WERI-Rb-1 (cell line): ENCODE measurements at regions not wholly inside any gene's neighbourhood (a gene's known extent, or its start where the extent isn't known, plus 50 kb on each side); places are given as distances from the start of the nearest gene placed in this dataset.
"Not testable (repeated sequence)": the region's sequence is repeated elsewhere in the genome, so short reads cannot be mapped to it uniquely, and the experiment has no call there.

Experiments used
- DNase-seq: peaks from one replicate; pipeline ENCODE4 v3.0.0-alpha.2; 2020
- H3K27ac ChIP-seq: fragments of 250-450 bp; sonication (Bioruptor Pico); 2 replicates; pipeline ENCODE4 v1.5.1; 2020; ENCODE audit warnings: mild to moderate bottlenecking, moderate library complexity
- H3K27me3 ChIP-seq: fragments of 250-450 bp; sonication (Bioruptor Pico); 2 replicates; pipeline ENCODE4 v1.5.1; 2021; ENCODE audit warnings: mild to moderate bottlenecking, low read depth, moderate library complexity; ENCODE audit not compliant: insufficient read depth, severe bottlenecking
- H3K36me3 ChIP-seq: fragments of 250-450 bp; sonication (Bioruptor Pico); 2 replicates; pipeline ENCODE4 v1.5.1; 2020; ENCODE audit warnings: mild to moderate bottlenecking, moderate library complexity
- H3K4me3 ChIP-seq: 2 replicates; pipeline ENCODE4 v1.5.1; 2011; ENCODE audit warnings: low read depth, mild to moderate bottlenecking, control low read depth, low read length
- H3K9me3 ChIP-seq: fragments of 250-450 bp; sonication (Bioruptor Pico); 2 replicates; pipeline ENCODE4 v1.5.1; 2021; ENCODE audit warnings: mild to moderate bottlenecking, moderate library complexity; ENCODE audit not compliant: severe bottlenecking
- CTCF ChIP-seq: IDR thresholded peaks from 2 replicates; pipeline ENCODE4 v1.5.1; 2011; ENCODE audit warnings: low read depth, mild to moderate bottlenecking, control low read depth, inconsistent platforms, low read length

- H3K9me3 ChIP-seq, result peaks cover 6% of the 10 kb centered on the region
- no peak overlapping the region for H3K27ac ChIP-seq
- no peak for TF ChIP-seq CTCF
- no peaks in the 10 kb centered on the region for H3K36me3 ChIP-seq
- H3K4me3 ChIP-seq, result no peak overlapping the region
- peaks cover 3% of the 10 kb centered on the region for H3K27me3 ChIP-seq
- DNase-seq, result no peak
These were observed 341.1 kb upstream of the LRRC3B start for GRCh38 chr3:26281284-26281985.

DNA sequence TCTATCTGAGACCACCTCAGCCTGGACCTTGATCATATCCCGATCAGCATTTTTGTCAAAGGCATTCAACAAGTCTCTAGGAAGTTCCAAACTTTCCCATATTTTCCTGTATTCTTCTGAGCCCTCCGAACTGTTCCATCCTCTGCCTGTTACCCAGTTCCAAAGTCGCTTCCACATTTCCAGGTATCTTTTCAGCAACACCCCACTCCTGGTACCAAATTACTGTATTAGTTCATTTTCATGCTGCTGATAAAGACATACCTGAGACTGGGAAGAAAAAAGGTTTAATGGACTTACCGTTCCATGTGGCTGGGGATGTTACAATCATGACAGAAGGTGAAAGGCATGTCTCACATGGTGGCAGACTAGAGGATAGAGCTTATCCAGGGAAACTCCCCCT is 338.1 kb upstream of the LRRC3B start:
- H3K9me3 ChIP-seq, H3K36me3 ChIP-seq, H3K27ac ChIP-seq, H3K27me3 ChIP-seq, DNase-seq, H3K4me3 ChIP-seq: not testable (repeated sequence)

DNA sequence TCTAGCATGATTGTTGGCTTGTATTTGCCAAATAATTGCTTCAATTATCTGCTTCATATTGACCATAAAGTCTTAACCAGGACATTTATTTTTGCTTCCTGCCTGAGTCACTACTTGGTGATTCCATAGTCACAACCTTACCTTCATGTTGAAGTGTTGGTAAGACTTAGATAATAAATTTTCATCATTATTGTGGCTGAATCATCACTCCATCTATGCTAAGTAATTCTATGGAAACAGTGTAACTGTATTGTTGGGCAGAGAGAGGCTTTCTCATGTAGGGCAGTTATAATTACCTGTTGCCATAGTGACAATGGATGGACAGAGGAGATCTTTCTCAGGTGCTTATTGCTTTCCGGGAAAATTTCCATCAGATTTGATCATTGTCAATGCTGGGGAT is 330.7 kb upstream of the LRRC3B start:
- H3K4me3 ChIP-seq, result no peak overlapping the region

GRCh38 chr3:26292780-26293179 is 329.8 kb upstream of the LRRC3B start:
- no peak for TF ChIP-seq CTCF
- no peaks in the 10 kb centered on the region for H3K9me3 ChIP-seq

More for the DNA sequence above, 330.7 kb upstream of the LRRC3B start:
- no peak for DNase-seq
- no peaks in the 10 kb centered on the region for H3K9me3 ChIP-seq
- H3K27ac ChIP-seq, result no peak overlapping the region
- no peaks in the 10 kb centered on the region for H3K27me3 ChIP-seq
- no peaks in the 10 kb centered on the region for H3K36me3 ChIP-seq
- TF ChIP-seq CTCF, result no peak

DNA sequence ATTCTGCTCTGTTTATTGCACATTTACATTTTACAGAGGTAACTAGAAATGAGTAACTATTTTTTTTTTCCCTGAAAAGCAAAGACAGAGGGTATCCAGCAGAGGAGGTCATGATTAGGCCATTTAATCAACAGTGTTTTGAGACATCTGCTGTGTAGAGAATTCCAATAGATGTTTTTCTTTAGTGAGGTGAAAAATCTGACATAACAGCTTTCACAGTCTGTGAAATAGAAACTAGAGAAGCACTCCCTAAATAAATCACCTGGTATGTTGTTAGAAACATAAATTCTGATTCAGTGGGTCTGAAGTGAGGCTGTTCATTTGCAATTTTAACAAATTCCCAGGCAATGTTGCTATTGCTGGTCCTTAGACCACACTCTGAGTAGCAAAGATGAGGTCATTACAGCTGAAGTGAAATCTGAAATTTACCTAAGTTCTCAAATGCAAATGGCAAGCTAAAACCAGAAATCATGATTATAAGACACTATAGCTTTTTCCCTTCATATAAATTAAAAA is 329.2 kb upstream of the LRRC3B start:
- H3K36me3 ChIP-seq, result no peaks in the 10 kb centered on the region
- no peak for TF ChIP-seq CTCF

More at GRCh38 chr3:26292780-26293179, 329.8 kb upstream of the LRRC3B start:
- H3K4me3 ChIP-seq, result no peak overlapping the region
- no peak overlapping the region for H3K27ac ChIP-seq
- H3K36me3 ChIP-seq, result no peaks in the 10 kb centered on the region
- H3K27me3 ChIP-seq, result no peaks in the 10 kb centered on the region
- DNase-seq, result no peak

GRCh38 chr3:26307192-26307591 is 315.4 kb upstream of the LRRC3B start:
- Histone ChIP-seq H3K27me3 (no peaks in the 10 kb centered on the region), H3K9me3 (no peaks in the 10 kb centered on the region), H3K27ac (no peak overlapping the region), H3K36me3 (no peaks in the 10 kb centered on the region), H3K4me3 (no peak overlapping the region)
- DNase-seq, result no peak
- TF ChIP-seq CTCF, result no peak

More for the DNA sequence above, 329.2 kb upstream of the LRRC3B start:
- H3K4me3 ChIP-seq, result no peak overlapping the region
- H3K9me3 ChIP-seq, result no peaks in the 10 kb centered on the region
- no peaks in the 10 kb centered on the region for H3K27me3 ChIP-seq
- DNase-seq, result no peak
- H3K27ac ChIP-seq, result no peak overlapping the region
